NT2/D1 (cell line): ENCODE measurements at regions not wholly inside any gene's neighbourhood (a gene's known extent, or its start where the extent isn't known, plus 50 kb on each side); places are given as distances from the start of the nearest gene placed in this dataset.

Experiments used
- YY1 ChIP-seq: IDR thresholded peaks from 2 replicates; pipeline ENCODE4 v1.6.1; 2011; ENCODE audit not compliant: insufficient read length, insufficient read depth
- ZNF274 ChIP-seq: IDR thresholded peaks from 2 replicates; pipeline ENCODE4 v1.6.1; 2011; ENCODE audit warnings: mild to moderate bottlenecking, low read depth, low read length

GRCh38 chr10:129126982-129127381 lies 340.1 kb upstream of the MGMT start:
- no peak for TF ChIP-seq ZNF274
- TF ChIP-seq YY1, result no peak
